Natural killer cell (primary cell): ENCODE measurements at regions not wholly inside any gene's neighbourhood (a gene's known extent, or its start where the extent isn't known, plus 50 kb on each side); places are given as distances from the start of the nearest gene placed in this dataset.

Experiments
- ATAC-seq, 3 donors: fragments of 150-1000 bp in 2 of 3; fragments of 200-7000 bp in 1 of 3; cut with Tn5 transposase; 1 replicate in 1 of 3; 2 replicates in 2 of 3; pipeline ENCODE4 v1.10.0; 2021; ENCODE audit warnings: mild to moderate bottlenecking in 2 of 3, moderate library complexity in 2 of 3
- DNase-seq, 2 donors: peaks; one replicate each; pipeline versions ENCODE4 v3.0.0 to v3.0.0-alpha.2; 2013 to 2021; ENCODE audit warnings: mixed read lengths in 1 of 2
- H3K27ac ChIP-seq: one replicate; pipeline ENCODE4 v1.5.1; 2013; ENCODE audit warnings: mild to moderate bottlenecking, low read length
- H3K27me3 ChIP-seq: one replicate; pipeline ENCODE4 v1.6.1; 2013; ENCODE audit warnings: low read length; ENCODE audit not compliant: control insufficient read depth, insufficient read depth
- H3K36me3 ChIP-seq: one replicate; pipeline ENCODE4 v1.6.1; 2013; ENCODE audit warnings: low read length; ENCODE audit not compliant: control insufficient read depth, insufficient read depth
- H3K4me1 ChIP-seq: one replicate; pipeline ENCODE4 v1.6.1; 2013; ENCODE audit warnings: low read length; ENCODE audit not compliant: control insufficient read depth, insufficient read depth
- H3K4me3 ChIP-seq: one replicate; pipeline ENCODE4 v1.5.1; 2013; ENCODE audit warnings: low read length
- H3K9me3 ChIP-seq: one replicate; pipeline ENCODE4 v1.6.1; 2013; ENCODE audit warnings: low read length; ENCODE audit not compliant: control insufficient read depth, insufficient read depth
- H3K27ac Mint-ChIP-seq, 2 donors: one replicate each; pipeline ENCODE4 v1.8.0; 2022; ENCODE audit warnings: mild to moderate bottlenecking in 2 of 2, mixed read lengths in 2 of 2, moderate library complexity in 1 of 2
- H3K27me3 Mint-ChIP-seq, 2 donors: one replicate each; pipeline ENCODE4 v1.8.0; 2022; ENCODE audit warnings: low read depth in 2 of 2, mixed read lengths in 2 of 2
- H3K36me3 Mint-ChIP-seq: one replicate; pipeline ENCODE4 v1.8.0; 2022; ENCODE audit warnings: mixed read lengths
- H3K4me1 Mint-ChIP-seq, 2 donors: one replicate each; pipeline ENCODE4 v1.8.0; 2022; ENCODE audit warnings: mixed read lengths in 2 of 2
- H3K4me3 Mint-ChIP-seq: one replicate; pipeline ENCODE4 v1.8.0; 2022; ENCODE audit warnings: mild to moderate bottlenecking, moderate library complexity, mixed read lengths
- H3K9me3 Mint-ChIP-seq, 2 donors: one replicate each; pipeline ENCODE4 v1.8.0; 2022; ENCODE audit warnings: mixed read lengths in 2 of 2
- WGBS: methylation state at CpG from one replicate; pipeline ENCODE4 v1.1.7; 2013; ENCODE audit warnings: missing lambda C conversion rate; ENCODE audit not compliant: insufficient coverage; 5-methylcytosine and 5-hydroxymethylcytosine counted together
- intact Hi-C: fragments of 100-400 bp; cut with micrococcal nuclease; formaldehyde crosslinking; loops from one replicate; pipeline ENCODE4 v1.14.2; 2022
- TF ChIP-seq, protein P1 (sequence below): fragments of 200-600 bp; IDR thresholded peaks from one replicate; pipeline ENCODE4 v1.8.0; 2022; ENCODE audit warnings: antibody characterized with exemption

DNA sequence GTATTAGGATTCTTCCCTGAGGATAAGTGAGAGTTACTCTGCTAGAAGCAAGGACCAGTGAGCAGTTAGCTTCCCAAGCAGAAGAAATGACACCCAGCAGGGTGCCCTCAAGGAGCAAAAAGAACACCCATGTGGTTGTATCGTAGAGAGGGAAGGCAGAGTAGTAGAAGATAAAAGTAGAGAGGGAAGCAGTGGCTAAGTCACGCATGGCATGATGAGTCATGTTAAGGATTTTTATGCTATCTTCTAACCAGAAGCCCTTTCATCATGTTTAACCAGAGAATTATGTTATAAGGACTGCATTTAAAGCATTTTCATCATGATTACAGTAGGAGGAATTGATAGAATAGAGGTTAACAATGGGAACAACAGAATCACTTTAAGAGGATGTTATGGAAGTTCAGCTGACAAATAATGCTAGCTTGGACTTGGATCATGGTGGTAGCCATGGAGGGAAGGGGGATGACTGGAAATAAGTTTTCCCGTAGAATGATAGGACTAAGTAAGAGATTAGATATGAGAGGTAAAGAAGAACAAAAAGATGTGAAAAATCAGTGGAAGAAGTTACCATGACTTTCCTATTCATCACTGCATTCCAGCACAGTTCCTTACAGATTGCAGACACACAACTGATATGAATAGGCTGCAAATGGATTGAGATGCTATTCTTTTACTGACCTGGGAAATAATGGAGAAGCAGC is 383.5 kb upstream of the INTU start:
- Histone ChIP-seq H3K9me3 (no peaks in the 10 kb centered on the region), H3K4me1 (no peaks in the 10 kb centered on the region), H3K27me3 (no peaks in the 10 kb centered on the region), H3K36me3 (no peaks in the 10 kb centered on the region), H3K27ac (no peak overlapping the region), H3K4me3 (no peak overlapping the region)
- intact Hi-C loops, result no loop called here
- Mint-ChIP-seq H3K9me3 (peaks cover 9 to 15% of the 10 kb centered on the region in 2 donors), H3K4me3 (no peak overlapping the region), H3K27me3 (no peaks in the 10 kb centered on the region), H3K27ac (no peak overlapping the region), H3K4me1 (no peaks in the 10 kb centered on the region), H3K36me3 (no peaks in the 10 kb centered on the region)
- TF ChIP-seq, protein P1, sequence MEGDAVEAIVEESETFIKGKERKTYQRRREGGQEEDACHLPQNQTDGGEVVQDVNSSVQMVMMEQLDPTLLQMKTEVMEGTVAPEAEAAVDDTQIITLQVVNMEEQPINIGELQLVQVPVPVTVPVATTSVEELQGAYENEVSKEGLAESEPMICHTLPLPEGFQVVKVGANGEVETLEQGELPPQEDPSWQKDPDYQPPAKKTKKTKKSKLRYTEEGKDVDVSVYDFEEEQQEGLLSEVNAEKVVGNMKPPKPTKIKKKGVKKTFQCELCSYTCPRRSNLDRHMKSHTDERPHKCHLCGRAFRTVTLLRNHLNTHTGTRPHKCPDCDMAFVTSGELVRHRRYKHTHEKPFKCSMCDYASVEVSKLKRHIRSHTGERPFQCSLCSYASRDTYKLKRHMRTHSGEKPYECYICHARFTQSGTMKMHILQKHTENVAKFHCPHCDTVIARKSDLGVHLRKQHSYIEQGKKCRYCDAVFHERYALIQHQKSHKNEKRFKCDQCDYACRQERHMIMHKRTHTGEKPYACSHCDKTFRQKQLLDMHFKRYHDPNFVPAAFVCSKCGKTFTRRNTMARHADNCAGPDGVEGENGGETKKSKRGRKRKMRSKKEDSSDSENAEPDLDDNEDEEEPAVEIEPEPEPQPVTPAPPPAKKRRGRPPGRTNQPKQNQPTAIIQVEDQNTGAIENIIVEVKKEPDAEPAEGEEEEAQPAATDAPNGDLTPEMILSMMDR, result no peak
- DNase-seq (no peak), ATAC-seq (no peak)
- WGBS, result 76% methylated on average over 1 of the region's 3 CpGs

DNA sequence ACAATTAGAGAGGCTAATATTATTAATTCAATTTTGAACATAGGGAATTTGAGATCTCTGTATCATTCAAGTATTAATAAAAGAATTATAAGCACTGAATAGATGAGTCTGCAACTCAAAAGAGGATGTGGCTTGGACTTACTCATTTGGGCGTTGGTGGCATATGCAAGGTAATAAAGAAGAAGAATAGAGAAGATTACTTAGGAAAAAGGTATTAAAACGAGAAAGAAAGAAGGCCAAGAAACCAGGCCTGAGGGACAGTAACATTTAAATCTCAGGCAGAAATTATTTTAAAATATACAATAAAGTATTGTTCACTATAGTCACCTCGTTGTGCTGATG is 383.0 kb upstream of the INTU start:
- no peaks in the 10 kb centered on the region for H3K27me3 Mint-ChIP-seq
- 60% methylated on average over 2 of the region's 3 CpGs for WGBS
- intact Hi-C loops, result no loop called here
- H3K4me3 Mint-ChIP-seq, result no peak overlapping the region
- H3K36me3 Mint-ChIP-seq, result no peaks in the 10 kb centered on the region
- Histone ChIP-seq H3K36me3 (no peaks in the 10 kb centered on the region), H3K27ac (no peak overlapping the region), H3K27me3 (no peaks in the 10 kb centered on the region), H3K4me3 (no peak overlapping the region), H3K9me3 (no peaks in the 10 kb centered on the region), H3K4me1 (no peaks in the 10 kb centered on the region)
- DNase-seq (no peak), ATAC-seq (no peak)
- no peaks in the 10 kb centered on the region for H3K4me1 Mint-ChIP-seq
- TF ChIP-seq, protein P1, result no peak
- H3K9me3 Mint-ChIP-seq, result peaks cover 9 to 15% of the 10 kb centered on the region in 2 donors
- H3K27ac Mint-ChIP-seq, result no peak overlapping the region

DNA sequence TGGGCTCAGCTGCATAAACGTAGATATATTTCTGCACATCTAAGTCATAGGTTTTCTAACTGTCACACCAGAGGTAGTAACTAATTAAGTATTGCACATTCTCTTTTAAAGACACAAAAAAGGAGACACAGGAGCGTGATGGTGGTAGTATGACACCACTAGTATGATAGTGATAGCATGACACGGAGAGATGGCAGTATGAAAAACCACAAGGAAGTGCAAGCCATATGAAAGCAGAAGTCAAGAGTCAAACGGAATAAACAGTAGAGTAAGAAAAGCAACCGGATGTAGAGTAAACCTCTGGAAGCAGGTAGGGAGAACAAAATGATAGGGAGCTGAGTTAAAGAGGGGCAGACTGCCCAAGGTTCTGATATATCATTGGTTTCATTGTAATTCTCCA is 382.2 kb upstream of the INTU start:
- no peak overlapping the region for H3K4me3 ChIP-seq
- Mint-ChIP-seq H3K4me3 (no peak overlapping the region), H3K27ac (no peak overlapping the region), H3K36me3 (no peaks in the 10 kb centered on the region), H3K4me1 (no peaks in the 10 kb centered on the region), H3K27me3 (no peaks in the 10 kb centered on the region), H3K9me3 (peaks cover 9 to 15% of the 10 kb centered on the region in 2 donors)
- intact Hi-C loops, result no loop called here
- H3K9me3 ChIP-seq, result no peaks in the 10 kb centered on the region
- no peak for ATAC-seq
- TF ChIP-seq, protein P1, result no peak
- DNase-seq, result no peak
- H3K27ac ChIP-seq, result no peak overlapping the region
- H3K4me1 ChIP-seq, result no peaks in the 10 kb centered on the region
- H3K36me3 ChIP-seq, result no peaks in the 10 kb centered on the region
- H3K27me3 ChIP-seq, result no peaks in the 10 kb centered on the region
- 47% methylated on average over 4 of the region's 5 CpGs for WGBS

DNA sequence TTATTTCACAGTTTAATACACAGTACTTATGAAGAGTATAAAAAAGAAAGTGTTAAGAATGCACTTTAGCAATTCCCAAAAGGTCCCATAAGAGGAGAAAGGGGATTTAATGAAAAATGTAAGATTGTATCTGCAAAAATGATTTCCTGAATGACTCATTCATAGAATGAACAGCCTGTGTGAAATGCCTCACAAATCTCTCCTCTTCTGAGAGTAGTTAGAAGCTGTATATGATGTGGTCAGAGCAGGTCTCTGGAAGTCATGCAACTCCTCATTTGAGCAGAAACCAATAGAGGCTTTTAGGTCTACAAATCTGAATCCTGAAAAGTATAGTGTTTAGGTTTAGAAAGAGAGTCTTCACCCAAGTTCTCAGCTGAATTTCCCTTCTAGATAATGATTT is 381.3 kb upstream of the INTU start:
- Histone ChIP-seq H3K9me3 (no peaks in the 10 kb centered on the region), H3K36me3 (no peaks in the 10 kb centered on the region), H3K27ac (no peak overlapping the region), H3K27me3 (no peaks in the 10 kb centered on the region), H3K4me3 (no peak overlapping the region), H3K4me1 (no peaks in the 10 kb centered on the region)
- ATAC-seq (no peak), DNase-seq (no peak)
- Mint-ChIP-seq H3K27me3 (no peaks in the 10 kb centered on the region), H3K9me3 (peaks cover 9 to 15% of the 10 kb centered on the region in 2 donors), H3K36me3 (no peaks in the 10 kb centered on the region), H3K4me1 (no peaks in the 10 kb centered on the region), H3K27ac (no peak overlapping the region), H3K4me3 (no peak overlapping the region)
- intact Hi-C loops, result no loop called here
- TF ChIP-seq, protein P1, result no peak
